Stimulated activated CD8-positive, alpha-beta memory T cell treated with anti-CD3 and anti-CD28 coated beads, Interleukin-7, amount 100 ng/mL, for 48 hours (primary cell): ENCODE measurements at regions not wholly inside any gene's neighbourhood (a gene's known extent, or its start where the extent isn't known, plus 50 kb on each side); places are given as distances from the start of the nearest gene placed in this dataset.

ENCODE experiments used
- DNase-seq, 2 donors: peaks; one replicate each; pipeline ENCODE4 v3.0.0-alpha.2; 2020; ENCODE audit warnings: low read depth in 1 of 2; ENCODE audit errors: extremely low read depth in 1 of 2

GRCh38 chr17:36861531-36861930 is 75.7 kb upstream of the LHX1 start:
- DNase-seq, result no peak

DNA sequence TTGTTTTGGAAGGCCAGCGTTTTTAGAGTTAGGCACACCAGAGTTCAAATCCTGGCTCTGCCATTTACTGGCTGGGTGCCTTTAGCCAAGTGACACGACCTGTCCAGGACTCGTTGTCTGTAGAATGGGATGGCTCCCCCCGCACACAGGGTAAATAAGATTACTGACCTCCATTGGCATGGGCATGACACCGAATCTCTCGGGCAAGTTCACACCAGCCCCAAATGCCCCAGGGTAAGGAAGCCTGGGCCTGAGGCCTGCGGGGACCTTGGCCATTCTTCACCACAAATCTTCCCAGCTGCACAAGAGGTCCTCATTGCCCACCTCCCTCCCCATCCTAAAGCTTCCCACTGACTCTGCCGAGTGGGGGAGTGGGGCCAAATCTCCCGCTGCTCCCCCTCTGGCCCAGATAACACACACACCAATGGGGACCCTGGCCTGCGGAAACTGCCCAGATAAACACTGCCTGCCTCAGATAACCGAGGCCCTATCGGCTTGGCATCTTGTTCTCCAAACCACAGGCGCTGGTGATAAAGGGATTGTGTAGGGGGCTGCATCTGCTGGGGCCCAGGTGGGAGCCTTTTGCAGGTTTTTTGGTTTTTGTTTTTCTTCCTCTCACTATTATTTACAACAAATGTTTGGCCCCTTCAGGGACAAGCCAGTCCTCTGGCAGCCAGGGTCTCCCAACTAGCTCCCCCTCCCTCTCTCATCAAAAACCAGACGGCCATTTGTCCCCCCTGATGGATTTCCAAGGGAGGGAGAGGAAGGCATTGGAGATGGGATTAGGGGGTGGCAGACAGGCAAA is 75.0 kb upstream of the LHX1 start:
- DNase-seq, result no peak

DNA sequence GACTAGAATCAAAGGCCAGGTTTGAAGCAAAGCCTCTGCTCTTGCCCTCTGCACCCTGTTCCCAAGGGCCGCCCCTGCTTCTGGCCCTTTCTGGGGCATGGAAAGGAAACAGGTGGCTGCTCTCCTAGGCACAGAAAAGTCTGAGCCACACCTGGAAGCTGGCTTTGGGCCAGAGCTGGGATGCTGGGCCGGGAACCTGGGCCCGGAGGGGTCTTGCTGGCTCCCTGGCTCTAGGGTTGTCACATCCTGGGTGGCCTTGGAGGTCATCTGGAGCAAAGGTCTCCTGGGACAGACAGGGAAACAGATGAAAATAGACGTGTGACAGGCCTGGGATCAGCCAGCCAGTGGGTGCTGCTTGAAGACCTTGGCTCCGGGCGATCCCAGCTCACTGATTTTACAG is 74.1 kb upstream of the LHX1 start:
- no peak for DNase-seq

GRCh38 chr17:36863676-36864612 is 73.3 kb upstream of the LHX1 start:
- DNase-seq, result no peak

GRCh38 chr17:36864827-36865430 is 72.3 kb upstream of the LHX1 start:
- no peak for DNase-seq

- no peak for DNase-seq
These were observed 69.4 kb upstream of the LHX1 start for GRCh38 chr17:36867716-36868341.

- DNase-seq, result no peak
These were observed 68.5 kb upstream of the LHX1 start for GRCh38 chr17:36868777-36869176.

DNA sequence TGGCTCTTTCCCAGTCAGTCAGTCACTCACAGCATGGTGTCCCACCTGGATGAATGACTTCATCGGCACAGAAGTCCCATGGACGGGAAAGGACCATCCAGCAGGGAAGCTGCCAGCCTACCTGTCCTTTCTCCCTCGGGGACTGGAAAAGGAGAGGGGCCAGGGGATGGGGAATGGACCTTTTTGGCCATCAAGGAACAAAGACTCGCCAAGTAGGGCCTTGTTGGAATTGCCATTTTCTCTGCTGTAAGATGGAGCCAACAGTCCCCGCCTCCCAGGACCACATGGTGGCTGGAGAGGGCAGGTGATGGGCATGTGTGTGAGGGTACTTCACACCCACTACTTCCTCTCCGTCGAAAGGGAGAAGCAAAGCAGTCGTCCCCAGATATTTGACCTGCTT is 67.8 kb upstream of the LHX1 start:
- DNase-seq, result no peak

DNA sequence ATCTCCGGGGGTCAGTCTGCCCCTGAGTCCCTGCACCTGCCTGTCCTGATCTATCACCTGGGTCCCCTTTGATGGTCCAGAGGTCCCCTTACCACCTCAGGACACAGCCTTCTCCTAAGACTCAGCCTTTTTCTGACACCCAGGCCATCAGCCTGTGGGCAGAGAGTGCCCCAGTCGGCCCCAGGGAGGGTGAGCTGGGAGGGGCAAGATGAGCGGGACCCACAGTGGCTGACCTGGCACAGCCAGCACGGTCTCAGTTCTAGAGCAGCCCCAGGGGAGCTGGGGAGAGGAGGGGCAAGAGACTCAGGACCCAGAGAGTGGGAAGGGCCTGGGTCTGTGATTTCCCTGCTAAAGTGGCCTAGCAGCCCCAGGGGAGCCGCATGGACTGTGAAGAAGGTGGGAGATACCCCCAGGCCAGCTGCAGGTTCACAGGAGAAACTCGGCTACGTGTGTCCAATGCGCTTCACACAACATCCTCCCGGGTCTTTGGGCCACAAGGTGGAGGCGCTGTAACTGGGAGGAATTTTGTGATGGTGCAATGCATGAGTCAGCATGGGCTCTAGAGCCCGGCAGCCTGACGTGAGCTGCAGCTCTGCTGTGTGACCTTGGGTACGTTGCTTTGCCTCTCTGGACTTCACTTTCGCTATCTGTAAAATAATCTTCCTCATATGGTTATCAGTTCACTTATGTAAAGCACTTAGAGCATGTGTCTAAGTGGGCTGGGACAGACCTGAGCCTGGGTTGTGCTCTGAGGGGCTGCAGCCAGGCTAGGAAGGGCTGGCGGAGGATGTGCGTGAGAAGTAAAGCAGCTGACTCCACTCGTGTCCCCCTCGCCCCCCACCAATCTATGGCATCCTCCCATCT is 67.2 kb upstream of the LHX1 start:
- DNase-seq, result no peak

- no peak for DNase-seq
These were observed 66.6 kb upstream of the LHX1 start for GRCh38 chr17:36870720-36870999.

GRCh38 chr17:36875698-36876293 is 61.5 kb upstream of the LHX1 start:
- DNase-seq, result no peak

DNA sequence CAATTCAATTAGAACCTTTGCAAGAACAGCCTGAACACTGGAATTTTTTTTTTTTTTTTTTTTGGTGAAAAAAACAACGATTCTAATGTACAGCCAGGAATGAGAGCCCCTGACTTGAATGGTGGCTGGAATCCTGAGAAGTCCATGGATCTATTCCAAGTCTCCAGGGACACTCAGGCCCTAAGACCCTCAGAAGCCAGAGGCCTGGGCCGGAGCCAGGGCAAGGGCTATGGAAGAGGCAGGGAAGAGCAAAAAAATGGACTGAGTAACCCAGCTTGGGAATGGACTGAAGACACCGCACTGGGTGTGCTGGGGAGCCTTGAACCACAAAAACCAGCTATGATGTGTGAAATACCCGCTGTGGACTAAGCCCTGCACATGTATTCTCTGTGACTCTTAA is 60.3 kb upstream of the LHX1 start:
- DNase-seq, result no peak

GRCh38 chr17:36877771-36878170 is 59.5 kb upstream of the LHX1 start:
- DNase-seq, result no peak

- DNase-seq, result no peak
These were observed 59.1 kb upstream of the LHX1 start for GRCh38 chr17:36878216-36878615.

- DNase-seq, result no peak
These were observed 58.2 kb upstream of the LHX1 start for GRCh38 chr17:36879027-36879426.

GRCh38 chr17:36879624-36880131 is 57.6 kb upstream of the LHX1 start:
- no peak for DNase-seq

GRCh38 chr17:36880268-36880905 is 56.9 kb upstream of the LHX1 start:
- no peak for DNase-seq

DNA sequence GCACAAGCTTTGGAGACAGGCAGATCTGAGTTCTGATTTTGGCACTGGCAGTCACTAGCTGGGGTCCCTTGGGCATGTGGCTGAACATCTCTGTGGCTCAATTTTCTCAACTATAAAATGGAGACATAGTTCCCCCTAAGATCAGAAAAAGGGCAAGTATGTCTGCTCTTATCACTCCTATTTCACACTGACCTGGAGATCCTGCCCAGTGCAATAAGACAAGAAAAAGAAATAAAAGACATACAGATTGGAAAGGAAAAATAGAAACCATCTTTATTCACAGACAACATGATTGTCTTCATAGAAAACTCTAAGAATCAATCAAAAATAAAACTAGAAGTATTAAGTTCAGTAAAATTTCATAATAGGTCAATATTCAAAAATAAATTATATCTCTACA is 56.0 kb upstream of the LHX1 start:
- DNase-seq, result no peak

GRCh38 chr17:36884495-36885152 is 52.7 kb upstream of the LHX1 start:
- DNase-seq, result no peak
